ENCODE measurements at regions not wholly inside any gene's neighbourhood (a gene's known extent, or its start where the extent isn't known, plus 50 kb on each side); places are given as distances from the start of the nearest gene placed in this dataset.

- no peak for DNase-seq (ENCODE audit: missing footprints)
- ATAC-seq, result no peak
- intact Hi-C loops (cut with DNase I), result no loop called here
Measured at GRCh38 chr21:38920631-38921398, 115.1 kb downstream of the ETS2 start.

- ATAC-seq (no peak), DNase-seq (ENCODE audit: missing footprints) (no peak)
- intact Hi-C loops (cut with DNase I), result no loop called here
Measured at GRCh38 chr21:38918607-38919346, 113.0 kb downstream of the ETS2 start.

GRCh38 chr21:38917043-38917774 lies 111.5 kb downstream of the ETS2 start:
- intact Hi-C loops (cut with DNase I), result no loop called here
- no peak for DNase-seq (ENCODE audit: missing footprints)
- ATAC-seq, result no peak

GRCh38 chr21:38916214-38916964 lies 110.7 kb downstream of the ETS2 start:
- DNase-seq (ENCODE audit: missing footprints), result no peak
- intact Hi-C loops (cut with DNase I), result no loop called here
- no peak for ATAC-seq

GRCh38 chr21:38915546-38915945 lies 109.8 kb downstream of the ETS2 start:
- intact Hi-C loops (cut with DNase I), result no loop called here
- no peak for DNase-seq (ENCODE audit: missing footprints)
- no peak for ATAC-seq

GRCh38 chr21:38914528-38915293 lies 109.0 kb downstream of the ETS2 start:
- DNase-seq (ENCODE audit: missing footprints) (no peak), ATAC-seq (no peak)
- intact Hi-C loops (cut with DNase I), result loop anchor here (5.0 kb wide), 2 partner anchors 43 to 78 kb away; no protein-coding TSS in a partner anchor

- ATAC-seq, result no peak
- DNase-seq (ENCODE audit: missing footprints), result no peak
- intact Hi-C loops (cut with DNase I), result loop anchor here (5.0 kb wide), 2 partner anchors 43 to 78 kb away; no protein-coding TSS in a partner anchor
Measured at GRCh38 chr21:38913893-38914527, 108.3 kb downstream of the ETS2 start.

- DNase-seq (ENCODE audit: missing footprints) (peak; percentile 84), ATAC-seq (peak; percentile 50)
- intact Hi-C loops (cut with DNase I), result loop anchor here (5.0 kb wide), 2 partner anchors 44 to 79 kb away; no protein-coding TSS in a partner anchor
Measured at GRCh38 chr21:38913120-38913892, 107.6 kb downstream of the ETS2 start.

- intact Hi-C loops (cut with DNase I), result loop anchor here (5.0 kb wide), 2 partner anchors 45 to 80 kb away; no protein-coding TSS in a partner anchor
- ATAC-seq (no peak), DNase-seq (ENCODE audit: missing footprints) (no peak)
Measured at GRCh38 chr21:38912789-38913119, 107.0 kb downstream of the ETS2 start.

GRCh38 chr21:38912102-38912629 lies 106.4 kb downstream of the ETS2 start:
- intact Hi-C loops (cut with DNase I), result loop anchor here (5.0 kb wide), 2 partner anchors 45 to 80 kb away; no protein-coding TSS in a partner anchor
- no peak for ATAC-seq
- no peak for DNase-seq (ENCODE audit: missing footprints)

GRCh38 chr21:38911484-38912101 lies 105.9 kb downstream of the ETS2 start:
- ATAC-seq (no peak), DNase-seq (ENCODE audit: missing footprints) (no peak)
- intact Hi-C loops (cut with DNase I), result loop anchor here (5.0 kb wide), 2 partner anchors 46 to 81 kb away; no protein-coding TSS in a partner anchor

GRCh38 chr21:38910390-38911067 lies 104.8 kb downstream of the ETS2 start:
- intact Hi-C loops (cut with DNase I), result loop anchor here (5.0 kb wide), 2 partner anchors 47 to 82 kb away; no protein-coding TSS in a partner anchor
- peak; percentile 71 for DNase-seq (ENCODE audit: missing footprints)
- no peak for ATAC-seq

- intact Hi-C loops (cut with DNase I), result loop anchor here (5.0 kb wide), 4 partner anchors 47 to 177 kb away; no protein-coding TSS in a partner anchor
- ATAC-seq (no peak), DNase-seq (ENCODE audit: missing footprints) (peak; percentile 65)
Measured at GRCh38 chr21:38909929-38910328, 104.2 kb downstream of the ETS2 start.

GRCh38 chr21:38909109-38909508 lies 103.4 kb downstream of the ETS2 start:
- intact Hi-C loops (cut with DNase I), result loop anchor here (5.0 kb wide), 2 partner anchors 62 to 178 kb away; no protein-coding TSS in a partner anchor
- no peak for ATAC-seq
- no peak for DNase-seq (ENCODE audit: missing footprints)

- DNase-seq (ENCODE audit: missing footprints) (no peak), ATAC-seq (no peak)
- intact Hi-C loops (cut with DNase I), result loop anchor here (5.0 kb wide), 2 partner anchors 61 to 179 kb away; no protein-coding TSS in a partner anchor
Measured at GRCh38 chr21:38908537-38908936, 102.8 kb downstream of the ETS2 start.
